Heart left ventricle (tissue), 16 donors: ENCODE measurements at regions not wholly inside any gene's neighbourhood (a gene's known extent, or its start where the extent isn't known, plus 50 kb on each side); places are given as distances from the start of the nearest gene placed in this dataset.

Experiments
- ATAC-seq, 4 donors: fragments of 200-7000 bp; cut with Tn5 transposase; one replicate each; pipeline ENCODE4 v1.9.1; 2020 to 2022; ENCODE audit warnings: moderate library complexity in 4 of 4, mild to moderate bottlenecking in 3 of 4, moderate number of reproducible peaks in 1 of 4
- DNase-seq, 5 donors: peaks; one replicate each; pipeline ENCODE4 v3.0.0-alpha.2; 2020
- H3K27ac ChIP-seq, 12 donors: fragments of 200-600 bp; sonication (generic) in 4 of 12; one replicate each; pipeline versions ENCODE4 v1.5.0 to v1.8.0; 2016 to 2022; ENCODE audit warnings: mild to moderate bottlenecking in 2 of 12
- H3K27me3 ChIP-seq, 9 donors: fragments of 200-600 bp; sonication (generic) in 2 of 9; one replicate each; pipeline versions ENCODE4 v1.5.1 to v1.8.0; 2016 to 2022; ENCODE audit warnings: mild to moderate bottlenecking in 3 of 9
- H3K36me3 ChIP-seq, 9 donors: fragments of 200-600 bp; sonication (generic) in 2 of 9; one replicate each; pipeline versions ENCODE4 v1.5.0 to v1.8.0; 2018 to 2022; ENCODE audit warnings: mild to moderate bottlenecking in 2 of 9
- H3K4me1 ChIP-seq, 12 donors: fragments of 200-600 bp; sonication (generic) in 4 of 12; one replicate each; pipeline versions ENCODE4 v1.5.0 to v1.8.0; 2016 to 2022; ENCODE audit warnings: mild to moderate bottlenecking in 3 of 12
- H3K4me3 ChIP-seq, 12 donors: fragments of 200-600 bp; sonication (generic) in 4 of 12; one replicate each; pipeline versions ENCODE4 v1.5.0 to v1.8.0; 2017 to 2022; ENCODE audit warnings: mild to moderate bottlenecking in 9 of 12, moderate library complexity in 4 of 12
- H3K9me3 ChIP-seq, 12 donors: fragments of 200-600 bp; sonication (generic) in 4 of 12; one replicate each; pipeline versions ENCODE4 v1.5.0 to v1.8.0; 2016 to 2022; ENCODE audit warnings: mild to moderate bottlenecking in 1 of 12
- CTCF ChIP-seq, 12 donors: fragments of 200-600 bp; sonication (generic) in 4 of 12; IDR thresholded peaks; one replicate each; pipeline versions ENCODE4 v1.5.0 to v1.8.0; 2018 to 2022; ENCODE audit warnings: antibody characterized with exemption in 12 of 12, mild to moderate bottlenecking in 5 of 12
- POLR2A ChIP-seq, 2 donors: fragments of 450-650 bp; IDR thresholded peaks; one replicate each; pipeline ENCODE4 v1.6.1; 2017; ENCODE audit warnings: antibody characterized with exemption in 2 of 2, mild to moderate bottlenecking in 2 of 2, moderate library complexity in 2 of 2
- WGBS, 4 donors: extraction: QIAGEN DNeasy Blood & Tissue Kit in 2 of 4; methylation state at CpG; one replicate each; pipeline versions ENCODE4 v1.1.5 to v1.1.7; 2013 to 2018; 5-methylcytosine and 5-hydroxymethylcytosine counted together
- intact Hi-C, 10 donors: fragments of 100-400 bp; cut with DNase I; formaldehyde crosslinking; loops; one replicate each; pipeline versions ENCODE4 v1.11.1 to v1.14.2; 2022
- donor health status: ischemic (EF 13 %, LVEDD 7.1; RV severe dilation, severe dysfunction).
- donor health status: healthy with polysubstance abuse.
- donor health status: DM: no; HTN: yes; CAD: no.
- donor health status: DM: no; HTN: no; CAD: no.
- donor health status: ischemic (EF 25% LVEDD 6.9; RV normal size, moderate dysfunction).
- donor health status: ischemic (EF 25% LVEDD 5.7; RV mildly dilated, moderate dysfunction).
- donor health status: healthy.
- donor health status: DM: yes; HTN: yes; CAD: no.
- donor health status: ischemic (EF 35%, LVEDD 5.7; RV mildly dilated, moderate dysfunction).
- donor health status: nonischemic (EF 11% LVEDD 7.7; RV severe dilation, severe dysfunction).
- donor health status: DM: yes; HTN: yes; CAD: no.
- donor health status: PGD.
- donor health status: ischemic (EF 29% LVEDD 5.4; RV normal size, mild dysfunction).
- donor health status: nonischemic (EF 23%, LVEDD 6.1; RV moderate dilation, normal function).

GRCh38 chr12:124655048-124655697 lies 87.8 kb upstream of the NCOR2 start:
- H3K27me3 ChIP-seq: no peaks in the 10 kb centered on the region
- H3K9me3 ChIP-seq: no peaks in the 10 kb centered on the region
- H3K4me1 ChIP-seq: peaks cover 3 to 66% (median 44%) of the 10 kb centered on the region in 12 donors
- no peak for TF ChIP-seq CTCF (IDR thresholded peaks at IDR 0.05)
- no peak for TF ChIP-seq POLR2A (IDR thresholded peaks at IDR 0.05)
- intact Hi-C loops: loop anchor here in 2 of 10 donors (10.0 kb wide), 2 partner anchors 70 to 110 kb away; no protein-coding TSS in a partner anchor
- peak overlapping the region; percentile 43 to 92 (median 84) for H3K27ac ChIP-seq
- no peaks in the 10 kb centered on the region for H3K36me3 ChIP-seq
- WGBS, 4 donors: 4 to 23% (median 8%) methylated on average over 17 to 18 of the region's 18 CpGs
- peak overlapping the region in 9 of 12 donors; percentile 1 to 42 (median 24) for H3K4me3 ChIP-seq
- DNase-seq (peak; percentile 74 to 85 (median 81)), ATAC-seq (peak; percentile 59 to 83 (median 81))

GRCh38 chr12:124654666-124655047 lies 87.2 kb upstream of the NCOR2 start:
- DNase-seq: peak in 1 of 5 donors; percentile 42
- H3K4me1 ChIP-seq: peaks cover 3 to 66% (median 44%) of the 10 kb centered on the region in 12 donors
- H3K27me3 ChIP-seq: no peaks in the 10 kb centered on the region
- intact Hi-C loops: loop anchor here in 2 of 10 donors (10.0 kb wide), 2 partner anchors 70 to 110 kb away; no protein-coding TSS in a partner anchor
- H3K4me3 ChIP-seq: peak overlapping the region in 7 of 12 donors; percentile 4 to 42 (median 24)
- no peaks in the 10 kb centered on the region for H3K9me3 ChIP-seq
- H3K36me3 ChIP-seq: no peaks in the 10 kb centered on the region
- TF ChIP-seq CTCF (IDR thresholded peaks at IDR 0.05) (no peak), POLR2A (IDR thresholded peaks at IDR 0.05) (no peak)
- 42 to 64% (median 58%) methylated on average over 13 of the region's 13 CpGs for WGBS, 4 donors
- H3K27ac ChIP-seq: peak overlapping the region; percentile 43 to 92 (median 84)
- no peak for ATAC-seq

GRCh38 chr12:124653169-124653931 lies 85.9 kb upstream of the NCOR2 start:
- WGBS, 4 donors: 50 to 61% (median 55%) methylated on average over 11 to 19 of the region's 19 CpGs
- peak in 3 of 5 donors; percentile 32 to 65 (median 60) for DNase-seq

More at GRCh38 chr12:124653169-124653931, 85.9 kb upstream of the NCOR2 start:
- H3K27me3 ChIP-seq: no peaks in the 10 kb centered on the region
- H3K36me3 ChIP-seq: no peaks in the 10 kb centered on the region
- H3K9me3 ChIP-seq: peaks cover 0 to 12% (median 7%) of the 10 kb centered on the region in 12 donors
- no peak overlapping the region for H3K4me3 ChIP-seq
- no peak for TF ChIP-seq POLR2A (IDR thresholded peaks at IDR 0.05)
- TF ChIP-seq CTCF (IDR thresholded peaks at IDR 0.05): no peak
- intact Hi-C loops: loop anchor here in 2 of 10 donors (2.0 to 10.0 kb wide), 3 partner anchors 69 to 111 kb away; no protein-coding TSS in a partner anchor
- no peak for ATAC-seq
- peaks cover 3 to 66% (median 44%) of the 10 kb centered on the region in 12 donors for H3K4me1 ChIP-seq
- peak overlapping the region in 9 of 12 donors; percentile 45 to 83 (median 59) for H3K27ac ChIP-seq
